ENCODE measurements at regions not wholly inside any gene's neighbourhood (a gene's known extent, or its start where the extent isn't known, plus 50 kb on each side); places are given as distances from the start of the nearest gene placed in this dataset.

- TF ChIP-seq ZNF296 (CRISPR knock-in tag; conservative IDR thresholded peaks at IDR 0.05) (no peak), KAT7 (CRISPR knock-in tag; IDR thresholded peaks at IDR 0.05; ENCODE audit: borderline replicate concordance) (no peak), RCOR2 (CRISPR knock-in tag; IDR thresholded peaks at IDR 0.05) (no peak), CBFB (CRISPR knock-in tag; IDR thresholded peaks at IDR 0.05) (no peak), ZNF839 (CRISPR knock-in tag; IDR thresholded peaks at IDR 0.05; ENCODE audit: borderline replicate concordance) (no peak), ZNF768 (CRISPR knock-in tag; IDR thresholded peaks at IDR 0.05) (no peak), TRAFD1 (CRISPR knock-in tag; IDR thresholded peaks at IDR 0.05; ENCODE audit: borderline replicate concordance) (no peak)
- TF ChIP-seq, protein P1, sequence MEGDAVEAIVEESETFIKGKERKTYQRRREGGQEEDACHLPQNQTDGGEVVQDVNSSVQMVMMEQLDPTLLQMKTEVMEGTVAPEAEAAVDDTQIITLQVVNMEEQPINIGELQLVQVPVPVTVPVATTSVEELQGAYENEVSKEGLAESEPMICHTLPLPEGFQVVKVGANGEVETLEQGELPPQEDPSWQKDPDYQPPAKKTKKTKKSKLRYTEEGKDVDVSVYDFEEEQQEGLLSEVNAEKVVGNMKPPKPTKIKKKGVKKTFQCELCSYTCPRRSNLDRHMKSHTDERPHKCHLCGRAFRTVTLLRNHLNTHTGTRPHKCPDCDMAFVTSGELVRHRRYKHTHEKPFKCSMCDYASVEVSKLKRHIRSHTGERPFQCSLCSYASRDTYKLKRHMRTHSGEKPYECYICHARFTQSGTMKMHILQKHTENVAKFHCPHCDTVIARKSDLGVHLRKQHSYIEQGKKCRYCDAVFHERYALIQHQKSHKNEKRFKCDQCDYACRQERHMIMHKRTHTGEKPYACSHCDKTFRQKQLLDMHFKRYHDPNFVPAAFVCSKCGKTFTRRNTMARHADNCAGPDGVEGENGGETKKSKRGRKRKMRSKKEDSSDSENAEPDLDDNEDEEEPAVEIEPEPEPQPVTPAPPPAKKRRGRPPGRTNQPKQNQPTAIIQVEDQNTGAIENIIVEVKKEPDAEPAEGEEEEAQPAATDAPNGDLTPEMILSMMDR (CRISPR knock-in tag; IDR thresholded peaks at IDR 0.05), result no peak
- TF ChIP-seq, protein P2, sequence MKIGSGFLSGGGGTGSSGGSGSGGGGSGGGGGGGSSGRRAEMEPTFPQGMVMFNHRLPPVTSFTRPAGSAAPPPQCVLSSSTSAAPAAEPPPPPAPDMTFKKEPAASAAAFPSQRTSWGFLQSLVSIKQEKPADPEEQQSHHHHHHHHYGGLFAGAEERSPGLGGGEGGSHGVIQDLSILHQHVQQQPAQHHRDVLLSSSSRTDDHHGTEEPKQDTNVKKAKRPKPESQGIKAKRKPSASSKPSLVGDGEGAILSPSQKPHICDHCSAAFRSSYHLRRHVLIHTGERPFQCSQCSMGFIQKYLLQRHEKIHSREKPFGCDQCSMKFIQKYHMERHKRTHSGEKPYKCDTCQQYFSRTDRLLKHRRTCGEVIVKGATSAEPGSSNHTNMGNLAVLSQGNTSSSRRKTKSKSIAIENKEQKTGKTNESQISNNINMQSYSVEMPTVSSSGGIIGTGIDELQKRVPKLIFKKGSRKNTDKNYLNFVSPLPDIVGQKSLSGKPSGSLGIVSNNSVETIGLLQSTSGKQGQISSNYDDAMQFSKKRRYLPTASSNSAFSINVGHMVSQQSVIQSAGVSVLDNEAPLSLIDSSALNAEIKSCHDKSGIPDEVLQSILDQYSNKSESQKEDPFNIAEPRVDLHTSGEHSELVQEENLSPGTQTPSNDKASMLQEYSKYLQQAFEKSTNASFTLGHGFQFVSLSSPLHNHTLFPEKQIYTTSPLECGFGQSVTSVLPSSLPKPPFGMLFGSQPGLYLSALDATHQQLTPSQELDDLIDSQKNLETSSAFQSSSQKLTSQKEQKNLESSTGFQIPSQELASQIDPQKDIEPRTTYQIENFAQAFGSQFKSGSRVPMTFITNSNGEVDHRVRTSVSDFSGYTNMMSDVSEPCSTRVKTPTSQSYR (CRISPR knock-in tag; IDR thresholded peaks at IDR 0.05; ENCODE audit: borderline replicate concordance), result no peak
- TF ChIP-seq, protein P3, sequence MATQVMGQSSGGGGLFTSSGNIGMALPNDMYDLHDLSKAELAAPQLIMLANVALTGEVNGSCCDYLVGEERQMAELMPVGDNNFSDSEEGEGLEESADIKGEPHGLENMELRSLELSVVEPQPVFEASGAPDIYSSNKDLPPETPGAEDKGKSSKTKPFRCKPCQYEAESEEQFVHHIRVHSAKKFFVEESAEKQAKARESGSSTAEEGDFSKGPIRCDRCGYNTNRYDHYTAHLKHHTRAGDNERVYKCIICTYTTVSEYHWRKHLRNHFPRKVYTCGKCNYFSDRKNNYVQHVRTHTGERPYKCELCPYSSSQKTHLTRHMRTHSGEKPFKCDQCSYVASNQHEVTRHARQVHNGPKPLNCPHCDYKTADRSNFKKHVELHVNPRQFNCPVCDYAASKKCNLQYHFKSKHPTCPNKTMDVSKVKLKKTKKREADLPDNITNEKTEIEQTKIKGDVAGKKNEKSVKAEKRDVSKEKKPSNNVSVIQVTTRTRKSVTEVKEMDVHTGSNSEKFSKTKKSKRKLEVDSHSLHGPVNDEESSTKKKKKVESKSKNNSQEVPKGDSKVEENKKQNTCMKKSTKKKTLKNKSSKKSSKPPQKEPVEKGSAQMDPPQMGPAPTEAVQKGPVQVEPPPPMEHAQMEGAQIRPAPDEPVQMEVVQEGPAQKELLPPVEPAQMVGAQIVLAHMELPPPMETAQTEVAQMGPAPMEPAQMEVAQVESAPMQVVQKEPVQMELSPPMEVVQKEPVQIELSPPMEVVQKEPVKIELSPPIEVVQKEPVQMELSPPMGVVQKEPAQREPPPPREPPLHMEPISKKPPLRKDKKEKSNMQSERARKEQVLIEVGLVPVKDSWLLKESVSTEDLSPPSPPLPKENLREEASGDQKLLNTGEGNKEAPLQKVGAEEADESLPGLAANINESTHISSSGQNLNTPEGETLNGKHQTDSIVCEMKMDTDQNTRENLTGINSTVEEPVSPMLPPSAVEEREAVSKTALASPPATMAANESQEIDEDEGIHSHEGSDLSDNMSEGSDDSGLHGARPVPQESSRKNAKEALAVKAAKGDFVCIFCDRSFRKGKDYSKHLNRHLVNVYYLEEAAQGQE (IDR thresholded peaks at IDR 0.05; ENCODE audit: borderline replicate concordance in 1 of 2, low read depth in 1 of 2, low read length in 2 of 2), result no peak
Observed at GRCh38 chr2:217182926-217183325, 323.1 kb upstream of the TNP1 start.
